ENCODE measurements at regions not wholly inside any gene's neighbourhood (a gene's known extent, or its start where the extent isn't known, plus 50 kb on each side); places are given as distances from the start of the nearest gene placed in this dataset.

- DNase-seq (ENCODE audit: low read depth, low spot score): no peak
These were observed 54.8 kb upstream of the HES1 start for GRCh38 chr3:194080913-194081800.

DNA sequence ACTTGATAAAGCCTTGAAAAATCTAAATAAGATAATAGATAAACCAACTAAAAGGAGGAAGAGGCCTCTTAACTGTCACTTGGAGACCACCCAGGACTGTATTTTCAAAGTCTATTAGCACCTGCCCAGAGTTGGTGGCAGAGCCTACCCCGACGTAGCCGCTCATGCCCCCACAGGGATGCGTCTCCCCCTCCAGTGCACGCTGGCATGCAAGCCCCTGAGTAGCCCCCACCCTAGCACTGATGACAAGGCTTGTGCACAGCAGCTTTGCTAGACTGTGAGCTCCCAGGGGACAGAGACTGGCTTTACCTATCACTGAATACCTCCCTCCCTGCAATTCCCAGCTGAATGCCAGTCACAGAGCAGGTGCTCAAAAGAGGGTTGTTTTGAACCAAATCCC lies 54.1 kb upstream of the HES1 start:
- DNase-seq (ENCODE audit: low read depth, low spot score): no peak

GRCh38 chr3:194082743-194083636 lies 53.0 kb upstream of the HES1 start:
- DNase-seq (ENCODE audit: low read depth, low spot score): no peak

DNA sequence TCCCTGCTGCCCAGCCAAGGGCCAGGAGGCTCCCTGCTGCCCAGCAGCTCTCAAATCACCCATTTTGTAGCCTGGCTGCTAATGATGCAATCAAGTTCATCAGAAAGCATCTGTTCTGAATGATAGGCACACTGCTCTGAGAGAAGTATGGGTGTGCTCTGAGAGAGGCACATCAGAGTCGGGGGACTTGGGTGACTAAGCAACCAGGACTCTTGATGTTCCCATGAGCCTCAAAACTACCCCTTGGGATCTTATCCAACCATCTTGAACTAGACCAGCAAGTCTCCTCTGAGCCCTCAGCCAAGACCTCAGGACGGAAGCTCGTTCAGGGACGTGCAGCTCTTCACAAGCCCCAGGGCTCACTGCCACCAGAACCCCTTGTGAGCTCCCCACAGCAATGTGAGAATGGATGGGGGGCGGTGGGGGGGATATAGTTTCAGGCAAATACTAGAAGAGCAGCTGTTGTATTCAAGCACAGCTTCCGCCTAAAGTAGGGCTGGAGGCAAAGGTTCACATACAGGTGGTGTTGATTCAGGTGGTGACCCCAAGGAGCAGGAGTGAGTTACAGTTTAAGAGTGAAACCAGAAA lies 52.2 kb upstream of the HES1 start:
- DNase-seq (ENCODE audit: low read depth, low spot score): no peak

GRCh38 chr3:194084284-194084683 lies 51.7 kb upstream of the HES1 start:
- no peak for DNase-seq (ENCODE audit: low read depth, low spot score)
